Stimulated activated CD8-positive, alpha-beta memory T cell treated with anti-CD3 and anti-CD28 coated beads, Interleukin-15, amount 100 ng/mL, for 48 hours (primary cell): ENCODE measurements at regions not wholly inside any gene's neighbourhood (a gene's known extent, or its start where the extent isn't known, plus 50 kb on each side); places are given as distances from the start of the nearest gene placed in this dataset.

Source experiments
- DNase-seq, 2 donors: peaks; one replicate each; pipeline ENCODE4 v3.0.0-alpha.2; 2020; ENCODE audit warnings: low read depth in 2 of 2

GRCh38 chr18:49658823-49659404, 97.1 kb downstream of the LIPG start:
- DNase-seq, result no peak

DNA sequence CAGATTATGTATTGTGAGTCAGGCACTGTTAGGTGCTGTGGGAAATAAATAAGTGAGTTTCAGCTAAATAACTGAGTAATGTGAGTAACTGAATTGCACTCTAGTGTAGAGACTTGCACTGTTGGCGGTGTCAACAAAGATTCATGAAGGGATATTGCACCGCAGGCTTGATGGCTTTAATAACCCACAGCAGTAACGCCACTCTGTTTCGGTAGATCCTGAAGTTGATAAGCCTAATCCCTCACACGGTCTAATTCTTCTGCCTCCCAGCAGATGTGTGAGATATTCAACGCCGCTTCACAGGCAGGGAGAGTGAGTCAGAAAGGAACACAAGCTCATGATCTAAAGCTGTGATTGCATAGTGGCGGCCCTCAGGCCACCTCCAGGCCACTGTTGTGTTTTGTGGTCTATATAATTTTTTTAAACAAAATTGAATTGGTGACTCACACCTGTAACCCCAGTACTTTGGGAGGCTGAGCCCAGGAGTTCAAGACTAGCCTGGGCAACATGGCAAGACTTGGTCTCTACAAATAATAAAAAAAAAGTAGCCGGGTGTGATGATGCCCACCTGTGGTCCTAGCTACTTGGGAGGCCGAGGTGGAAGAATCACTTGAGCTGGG, 94.3 kb downstream of the LIPG start:
- no peak for DNase-seq

GRCh38 chr18:49655266-49656072, 93.6 kb downstream of the LIPG start:
- DNase-seq, result no peak

GRCh38 chr18:49654347-49654746, 92.5 kb downstream of the LIPG start:
- DNase-seq, result no peak

- no peak for DNase-seq
These were observed 91.2 kb downstream of the LIPG start for GRCh38 chr18:49652881-49653724.

GRCh38 chr18:49651033-49651432, 89.2 kb downstream of the LIPG start:
- DNase-seq, result no peak

- no peak for DNase-seq
These were observed 88.6 kb downstream of the LIPG start for GRCh38 chr18:49650426-49650891.

DNA sequence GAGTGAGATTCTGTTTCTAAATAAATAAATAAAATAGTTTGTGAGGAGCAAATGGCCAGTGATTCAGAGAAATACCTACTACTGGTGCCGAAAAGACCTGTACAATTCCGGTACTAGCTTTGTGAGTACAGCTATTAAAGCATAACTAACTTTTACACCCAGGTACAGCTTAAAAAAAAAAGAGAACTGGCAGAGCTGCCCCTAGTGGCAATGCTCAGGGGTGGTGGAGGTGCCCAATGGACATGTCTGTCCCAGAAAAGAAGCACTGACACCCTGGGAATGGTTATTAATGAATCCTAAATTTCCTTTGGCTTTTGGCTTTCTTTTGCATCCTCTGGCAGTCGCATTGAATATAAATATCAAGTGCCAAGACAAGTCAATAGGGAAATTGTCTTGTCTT, 87.0 kb downstream of the LIPG start:
- no peak for DNase-seq
